ENCODE measurements at regions not wholly inside any gene's neighbourhood (a gene's known extent, or its start where the extent isn't known, plus 50 kb on each side); places are given as distances from the start of the nearest gene placed in this dataset.

GRCh38 chr20:11375966-11376365 is 541.7 kb upstream of the BTBD3 start:
- no peak for DNase-seq
- ChIA-PET POLR2A (no interaction called here), CTCF (no interaction called here)
- Mint-ChIP-seq H3K4me1 (ENCODE audit: low read depth) (no peaks in the 10 kb centered on the region), H3K4me3 (no peak overlapping the region), H3K36me3 (ENCODE audit: low read depth) (no peaks in the 10 kb centered on the region), H3K27ac (no peak overlapping the region), H3K9me3 (peaks cover 3% of the 10 kb centered on the region), H3K27me3 (no peaks in the 10 kb centered on the region)
- no peak overlapping the region for H3K4me3 ChIP-seq (ENCODE audit: low read length)
- H3K4me1 ChIP-seq (ENCODE audit: insufficient read depth, low read length), result no peaks in the 10 kb centered on the region
- TF ChIP-seq CTCF (IDR thresholded peaks at IDR 0.05), result no peak
- peaks cover 0 to 9% of the 10 kb centered on the region in 2 experiments for H3K9me3 ChIP-seq (ENCODE audit: control insufficient read depth in 1 of 2, insufficient read depth in 1 of 2, low read length in 2 of 2)
- H3K27me3 ChIP-seq (ENCODE audit: control insufficient read depth in 1 of 2, insufficient read depth in 2 of 2, low read length in 2 of 2), result no peaks in the 10 kb centered on the region
- intact Hi-C loops (cut with DNase I, micrococcal nuclease), result no loop called here
- no peaks in the 10 kb centered on the region for H3K36me3 ChIP-seq (ENCODE audit: insufficient read depth, low read length)
- no peak overlapping the region for H3K27ac ChIP-seq (ENCODE audit: low read depth in 1 of 2, low read length in 2 of 2)
- no peak for ATAC-seq (ENCODE audit: poor library complexity)

GRCh38 chr20:11376420-11376819 is 541.3 kb upstream of the BTBD3 start:
- ChIA-PET POLR2A (no interaction called here), CTCF (no interaction called here)
- no peak overlapping the region for H3K27ac ChIP-seq (ENCODE audit: low read depth in 1 of 2, low read length in 2 of 2)
- H3K27me3 Mint-ChIP-seq, result no peaks in the 10 kb centered on the region
- H3K27ac Mint-ChIP-seq, result no peak overlapping the region
- no peaks in the 10 kb centered on the region for H3K4me1 Mint-ChIP-seq (ENCODE audit: low read depth)
- TF ChIP-seq CTCF (IDR thresholded peaks at IDR 0.05), result no peak
- ATAC-seq (ENCODE audit: poor library complexity) (no peak), DNase-seq (no peak)
- intact Hi-C loops (cut with DNase I, micrococcal nuclease), result no loop called here
- H3K4me3 ChIP-seq (ENCODE audit: low read length), result no peak overlapping the region
- H3K36me3 ChIP-seq (ENCODE audit: insufficient read depth, low read length), result no peaks in the 10 kb centered on the region
- no peaks in the 10 kb centered on the region for H3K27me3 ChIP-seq (ENCODE audit: control insufficient read depth in 1 of 2, insufficient read depth in 2 of 2, low read length in 2 of 2)
- peaks cover 0 to 9% of the 10 kb centered on the region in 2 experiments for H3K9me3 ChIP-seq (ENCODE audit: control insufficient read depth in 1 of 2, insufficient read depth in 1 of 2, low read length in 2 of 2)
- no peak overlapping the region for H3K4me3 Mint-ChIP-seq
- H3K4me1 ChIP-seq (ENCODE audit: insufficient read depth, low read length), result no peaks in the 10 kb centered on the region
- H3K9me3 Mint-ChIP-seq, result peaks cover 3% of the 10 kb centered on the region
- no peaks in the 10 kb centered on the region for H3K36me3 Mint-ChIP-seq (ENCODE audit: low read depth)

- H3K4me1 ChIP-seq (ENCODE audit: insufficient read depth, low read length), result no peaks in the 10 kb centered on the region
- intact Hi-C loops (cut with DNase I, micrococcal nuclease), result no loop called here
- H3K27me3 ChIP-seq (ENCODE audit: control insufficient read depth in 1 of 2, insufficient read depth in 2 of 2, low read length in 2 of 2), result no peaks in the 10 kb centered on the region
- ATAC-seq (ENCODE audit: poor library complexity), result no peak
- no peak for DNase-seq
- H3K4me3 ChIP-seq (ENCODE audit: low read length), result no peak overlapping the region
- peaks cover 6% of the 10 kb centered on the region for H3K9me3 Mint-ChIP-seq
- H3K27ac Mint-ChIP-seq, result no peak overlapping the region
- no peaks in the 10 kb centered on the region for H3K36me3 Mint-ChIP-seq (ENCODE audit: low read depth)
- no peak for TF ChIP-seq CTCF (IDR thresholded peaks at IDR 0.05)
- no peaks in the 10 kb centered on the region for H3K36me3 ChIP-seq (ENCODE audit: insufficient read depth, low read length)
- ChIA-PET CTCF (no interaction called here), POLR2A (no interaction called here)
- H3K9me3 ChIP-seq (ENCODE audit: control insufficient read depth in 1 of 2, insufficient read depth in 1 of 2, low read length in 2 of 2), result peaks cover 0 to 9% of the 10 kb centered on the region in 2 experiments
- H3K4me3 Mint-ChIP-seq, result no peak overlapping the region
- no peak overlapping the region for H3K27ac ChIP-seq (ENCODE audit: low read depth in 1 of 2, low read length in 2 of 2)
- H3K27me3 Mint-ChIP-seq, result no peaks in the 10 kb centered on the region
- H3K4me1 Mint-ChIP-seq (ENCODE audit: low read depth), result no peaks in the 10 kb centered on the region
Measured at GRCh38 chr20:11376998-11377397, 540.7 kb upstream of the BTBD3 start.

Measured in CD4-positive, alpha-beta T cell (primary cell).